Upper lobe of right lung (tissue), 1 donor: ENCODE measurements at regions not wholly inside any gene's neighbourhood (a gene's known extent, or its start where the extent isn't known, plus 50 kb on each side); places are given as distances from the start of the nearest gene placed in this dataset.

Experiments
- ATAC-seq: fragments of 200-7000 bp; cut with Tn5 transposase; one replicate; pipeline ENCODE4 v1.9.1; 2020; ENCODE audit warnings: mild to moderate bottlenecking, moderate library complexity
- DNase-seq: peaks from one replicate; pipeline ENCODE4 v3.0.0-alpha.2; 2020
- H3K27ac ChIP-seq: fragments of 200-600 bp; one replicate; pipeline ENCODE4 v1.8.0; 2022
- H3K27me3 ChIP-seq: fragments of 200-600 bp; one replicate; pipeline ENCODE4 v1.8.0; 2022; ENCODE audit warnings: mild to moderate bottlenecking
- H3K36me3 ChIP-seq: fragments of 200-600 bp; one replicate; pipeline ENCODE4 v1.8.0; 2022
- H3K4me1 ChIP-seq: fragments of 200-600 bp; one replicate; pipeline ENCODE4 v1.8.0; 2022
- H3K4me3 ChIP-seq: fragments of 200-600 bp; one replicate; pipeline ENCODE4 v1.8.0; 2022; ENCODE audit warnings: mild to moderate bottlenecking
- H3K9me3 ChIP-seq: fragments of 200-600 bp; one replicate; pipeline ENCODE4 v1.8.0; 2022
- intact Hi-C: fragments of 100-400 bp; cut with DNase I; formaldehyde crosslinking; loops from one replicate; pipeline ENCODE4 v1.11.0; 2022
- TF ChIP-seq, protein P1 (sequence below): fragments of 200-600 bp; IDR thresholded peaks from one replicate; pipeline ENCODE4 v1.8.0; 2022; ENCODE audit warnings: antibody characterized with exemption
- donor health status: DM: no; HTN: yes; CAD: no; lungs with severe emphysema.

DNA sequence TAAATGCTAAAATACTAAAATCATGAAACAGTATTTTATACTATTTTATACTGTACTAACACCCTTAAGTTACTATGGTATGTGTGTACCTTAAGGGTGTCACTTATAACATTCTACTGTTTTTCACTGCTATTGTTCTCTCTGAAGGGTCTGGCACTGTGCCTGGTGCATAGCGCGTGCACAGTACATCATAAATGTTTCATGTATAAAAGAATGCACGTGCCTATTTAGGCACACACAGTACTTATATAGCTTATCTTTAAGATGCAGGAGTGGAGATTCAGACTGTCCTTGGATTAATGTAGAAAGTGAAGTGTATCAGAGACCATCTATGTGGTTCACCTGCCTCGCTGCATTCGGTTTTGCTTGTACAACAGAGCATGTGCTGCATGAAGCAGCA lies 64.0 kb upstream of the SGK1 start:
- Histone ChIP-seq H3K4me3 (no peak overlapping the region), H3K27ac (no peak overlapping the region), H3K4me1 (peaks cover 17% of the 10 kb centered on the region), H3K27me3 (no peaks in the 10 kb centered on the region), H3K9me3 (no peaks in the 10 kb centered on the region), H3K36me3 (no peaks in the 10 kb centered on the region)
- no peak for ATAC-seq
- DNase-seq: no peak
- intact Hi-C loops: no loop called here
- TF ChIP-seq, protein P1, sequence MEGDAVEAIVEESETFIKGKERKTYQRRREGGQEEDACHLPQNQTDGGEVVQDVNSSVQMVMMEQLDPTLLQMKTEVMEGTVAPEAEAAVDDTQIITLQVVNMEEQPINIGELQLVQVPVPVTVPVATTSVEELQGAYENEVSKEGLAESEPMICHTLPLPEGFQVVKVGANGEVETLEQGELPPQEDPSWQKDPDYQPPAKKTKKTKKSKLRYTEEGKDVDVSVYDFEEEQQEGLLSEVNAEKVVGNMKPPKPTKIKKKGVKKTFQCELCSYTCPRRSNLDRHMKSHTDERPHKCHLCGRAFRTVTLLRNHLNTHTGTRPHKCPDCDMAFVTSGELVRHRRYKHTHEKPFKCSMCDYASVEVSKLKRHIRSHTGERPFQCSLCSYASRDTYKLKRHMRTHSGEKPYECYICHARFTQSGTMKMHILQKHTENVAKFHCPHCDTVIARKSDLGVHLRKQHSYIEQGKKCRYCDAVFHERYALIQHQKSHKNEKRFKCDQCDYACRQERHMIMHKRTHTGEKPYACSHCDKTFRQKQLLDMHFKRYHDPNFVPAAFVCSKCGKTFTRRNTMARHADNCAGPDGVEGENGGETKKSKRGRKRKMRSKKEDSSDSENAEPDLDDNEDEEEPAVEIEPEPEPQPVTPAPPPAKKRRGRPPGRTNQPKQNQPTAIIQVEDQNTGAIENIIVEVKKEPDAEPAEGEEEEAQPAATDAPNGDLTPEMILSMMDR: no peak

DNA sequence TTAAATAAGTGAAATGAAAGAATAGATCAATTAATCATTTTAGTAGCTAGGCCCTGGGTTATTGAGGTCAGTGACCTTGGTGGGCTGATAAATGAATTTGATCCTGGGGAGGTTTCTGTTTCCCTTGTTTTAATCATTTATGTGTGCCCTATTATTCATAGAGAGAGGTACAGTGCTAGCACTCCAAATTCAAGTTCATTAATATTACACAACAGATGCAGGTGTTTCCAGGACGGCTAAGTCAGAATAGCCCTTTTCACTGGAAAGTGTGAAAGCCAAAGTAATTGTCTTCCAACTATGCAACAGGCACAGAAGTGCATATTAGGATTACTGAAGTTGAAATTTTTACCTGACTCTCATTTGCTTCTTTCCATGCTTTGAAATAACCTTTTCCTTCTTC lies 61.7 kb upstream of the SGK1 start:
- no peaks in the 10 kb centered on the region for H3K9me3 ChIP-seq
- TF ChIP-seq, protein P1: no peak
- DNase-seq (no peak), ATAC-seq (peak; percentile 20)
- peak overlapping the region; percentile 45 for H3K27ac ChIP-seq
- H3K4me1 ChIP-seq: peaks cover 17% of the 10 kb centered on the region
- H3K27me3 ChIP-seq: no peaks in the 10 kb centered on the region
- no peak overlapping the region for H3K4me3 ChIP-seq
- H3K36me3 ChIP-seq: no peaks in the 10 kb centered on the region
- intact Hi-C loops: no loop called here

DNA sequence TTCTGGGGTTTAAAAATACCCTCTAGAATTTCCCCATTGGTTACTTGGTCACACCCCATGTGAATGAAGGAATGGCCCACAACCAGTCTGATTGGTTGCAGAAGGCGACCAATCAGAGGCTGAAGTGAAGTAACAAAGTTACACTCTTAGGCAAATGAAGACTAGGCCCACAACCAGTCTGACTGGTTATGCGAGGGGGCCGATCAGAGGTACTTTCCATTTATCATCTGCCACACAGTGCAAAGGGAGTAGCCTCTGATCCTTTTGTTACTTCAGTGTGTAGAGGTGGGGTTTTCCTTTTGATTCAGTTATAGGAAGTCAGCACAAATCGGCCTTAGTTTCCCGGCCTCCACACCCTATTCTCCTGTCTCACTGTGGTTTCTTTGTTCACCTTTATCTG lies 61.2 kb upstream of the SGK1 start:
- H3K27ac ChIP-seq: peak overlapping the region; percentile 45
- peaks cover 17% of the 10 kb centered on the region for H3K4me1 ChIP-seq
- no peak overlapping the region for H3K4me3 ChIP-seq
- H3K36me3 ChIP-seq: no peaks in the 10 kb centered on the region
- intact Hi-C loops: no loop called here
- DNase-seq: no peak
- ATAC-seq: peak; percentile 82
- no peaks in the 10 kb centered on the region for H3K27me3 ChIP-seq
- no peaks in the 10 kb centered on the region for H3K9me3 ChIP-seq
- TF ChIP-seq, protein P1: no peak

DNA sequence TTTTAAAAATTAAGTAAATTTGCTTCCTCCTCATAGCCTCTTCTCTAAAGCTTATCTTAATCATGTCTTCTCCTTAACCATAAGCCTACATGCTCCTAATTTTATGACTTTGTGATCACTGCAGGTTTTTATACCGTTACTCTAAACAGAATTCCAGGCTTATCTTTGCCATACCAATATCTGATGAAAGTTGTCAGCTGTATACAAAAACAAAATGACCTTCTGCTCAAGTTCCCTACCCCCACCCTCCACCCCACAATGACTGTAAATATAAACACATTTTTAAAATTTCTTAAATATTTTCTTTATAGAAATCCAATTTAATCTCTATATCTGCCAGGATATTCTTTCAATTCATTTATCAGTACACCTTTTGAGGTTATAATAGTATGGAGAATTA lies 60.5 kb upstream of the SGK1 start:
- Histone ChIP-seq H3K4me1 (peaks cover 17% of the 10 kb centered on the region), H3K27me3 (no peaks in the 10 kb centered on the region), H3K36me3 (no peaks in the 10 kb centered on the region), H3K27ac (no peak overlapping the region), H3K9me3 (no peaks in the 10 kb centered on the region), H3K4me3 (no peak overlapping the region)
- intact Hi-C loops: no loop called here
- ATAC-seq: no peak
- TF ChIP-seq, protein P1: no peak
- no peak for DNase-seq

DNA sequence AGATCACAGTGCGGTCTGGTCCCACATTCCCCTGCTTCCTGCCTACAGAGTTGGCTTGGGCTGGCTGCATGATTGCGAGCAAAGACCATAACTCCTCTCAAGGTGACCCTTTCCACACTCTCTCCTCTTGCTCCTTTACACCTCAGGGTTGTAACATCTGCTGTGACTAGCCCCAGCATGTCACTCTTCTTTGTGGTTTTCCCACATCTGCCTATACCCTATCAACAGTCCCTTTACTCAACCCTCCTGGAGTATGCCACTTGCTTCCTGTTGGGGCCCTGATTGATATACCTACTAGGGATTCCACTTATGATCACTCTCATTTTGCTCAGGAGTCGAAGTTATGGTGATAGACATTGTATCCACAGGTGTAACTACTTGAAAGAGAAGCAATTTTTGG lies 58.9 kb upstream of the SGK1 start:
- H3K27me3 ChIP-seq: no peaks in the 10 kb centered on the region
- DNase-seq (no peak), ATAC-seq (no peak)
- no peaks in the 10 kb centered on the region for H3K9me3 ChIP-seq
- peaks cover 20% of the 10 kb centered on the region for H3K4me1 ChIP-seq
- H3K36me3 ChIP-seq: no peaks in the 10 kb centered on the region
- H3K4me3 ChIP-seq: no peak overlapping the region
- H3K27ac ChIP-seq: no peak overlapping the region
- TF ChIP-seq, protein P1: no peak
- intact Hi-C loops: no loop called here

DNA sequence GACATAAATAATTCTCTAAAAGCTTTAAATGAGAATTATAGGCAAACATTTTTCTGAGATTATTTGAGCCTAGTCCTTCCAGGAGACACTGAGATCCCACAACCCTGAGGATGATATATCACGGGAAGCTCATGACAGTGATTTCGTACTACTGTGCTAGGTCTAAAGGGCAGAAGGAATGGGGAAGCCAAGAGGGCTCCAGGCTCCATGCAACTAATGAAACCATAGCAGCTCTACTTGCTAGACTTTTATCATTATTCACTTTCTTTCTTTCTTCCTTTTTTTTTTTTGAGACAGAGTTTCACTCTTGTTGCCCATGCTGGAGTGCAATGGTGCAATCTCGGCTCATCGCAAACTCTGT lies 57.3 kb upstream of the SGK1 start:
- Histone ChIP-seq H3K36me3 (no peaks in the 10 kb centered on the region), H3K4me1 (peaks cover 14% of the 10 kb centered on the region), H3K4me3 (no peak overlapping the region), H3K27ac (no peak overlapping the region), H3K9me3 (no peaks in the 10 kb centered on the region), H3K27me3 (no peaks in the 10 kb centered on the region)
- intact Hi-C loops: no loop called here
- ATAC-seq (peak; percentile 77), DNase-seq (no peak)
- TF ChIP-seq, protein P1: no peak
